A172 (cell line): ENCODE measurements at regions not wholly inside any gene's neighbourhood (a gene's known extent, or its start where the extent isn't known, plus 50 kb on each side); places are given as distances from the start of the nearest gene placed in this dataset.

ENCODE experiments used
- DNase-seq: peaks from one replicate; pipeline ENCODE4 v3.0.0-alpha.2; 2015; ENCODE audit warnings: low spot score

GRCh38 chr4:155515444-155516075, 138.8 kb upstream of the MAP9 start:
- no peak for DNase-seq

- DNase-seq = no peak
These were observed 137.9 kb upstream of the MAP9 start for GRCh38 chr4:155514628-155515027.

GRCh38 chr4:155512817-155513216, 136.1 kb upstream of the MAP9 start:
- no peak for DNase-seq

- DNase-seq = no peak
These were observed 135.3 kb upstream of the MAP9 start for GRCh38 chr4:155512046-155512445.

- DNase-seq = no peak
These were observed 134.0 kb upstream of the MAP9 start for GRCh38 chr4:155510771-155511170.

GRCh38 chr4:155509555-155509954, 132.8 kb upstream of the MAP9 start:
- DNase-seq = no peak

GRCh38 chr4:155506745-155507144, 130.0 kb upstream of the MAP9 start:
- DNase-seq = no peak

GRCh38 chr4:155505321-155505720, 128.6 kb upstream of the MAP9 start:
- DNase-seq = no peak

GRCh38 chr4:155497306-155497705, 120.5 kb upstream of the MAP9 start:
- no peak for DNase-seq

- DNase-seq = no peak
These were observed 119.5 kb upstream of the MAP9 start for GRCh38 chr4:155496294-155496626.

- no peak for DNase-seq
These were observed 119.0 kb upstream of the MAP9 start for GRCh38 chr4:155495572-155496293.

GRCh38 chr4:155494037-155494718, 117.4 kb upstream of the MAP9 start:
- no peak for DNase-seq

- DNase-seq = no peak
These were observed 114.8 kb upstream of the MAP9 start for GRCh38 chr4:155491336-155492120.

GRCh38 chr4:155489271-155489670, 112.5 kb upstream of the MAP9 start:
- no peak for DNase-seq

GRCh38 chr4:155488691-155489090, 111.9 kb upstream of the MAP9 start:
- DNase-seq = no peak

GRCh38 chr4:155487210-155487609, 110.4 kb upstream of the MAP9 start:
- no peak for DNase-seq

GRCh38 chr4:155481150-155481549, 104.4 kb upstream of the MAP9 start:
- no peak for DNase-seq

- DNase-seq = no peak
These were observed 103.1 kb upstream of the MAP9 start for GRCh38 chr4:155479835-155480234.

GRCh38 chr4:155478336-155478835, 101.6 kb upstream of the MAP9 start:
- no peak for DNase-seq

GRCh38 chr4:155474758-155475157, 98.0 kb upstream of the MAP9 start:
- no peak for DNase-seq

- no peak for DNase-seq
These were observed 96.8 kb upstream of the MAP9 start for GRCh38 chr4:155473420-155474095.

GRCh38 chr4:155468282-155468681, 91.5 kb upstream of the MAP9 start:
- DNase-seq = no peak
